HL-60 (cell line): ENCODE measurements at regions not wholly inside any gene's neighbourhood (a gene's known extent, or its start where the extent isn't known, plus 50 kb on each side); places are given as distances from the start of the nearest gene placed in this dataset.
A peak's percentile ranks its signal among the peaks of the same experiment; 100 is the strongest.

Experiments
- DNase-seq, 2 experiments: peaks; one replicate each; pipeline ENCODE4 v3.0.0-alpha.2; 2010 to 2020; ENCODE audit warnings: low read depth in 1 of 2, low spot score in 1 of 2
- H3K27ac ChIP-seq: fragments of 250-450 bp; sonication (Bioruptor Pico); replicated peaks from 2 replicates; pipeline ENCODE4 v1.5.1; 2020; ENCODE audit warnings: mild to moderate bottlenecking, moderate library complexity
- H3K27me3 ChIP-seq: fragments of 250-450 bp; sonication (Bioruptor Pico); 2 replicates; pipeline ENCODE4 v1.5.1; 2021; ENCODE audit warnings: mild to moderate bottlenecking, moderate library complexity; ENCODE audit not compliant: insufficient read depth, poor library complexity, severe bottlenecking
- H3K4me3 ChIP-seq: replicated peaks from 2 replicates; pipeline ENCODE4 v1.5.1; 2011; ENCODE audit warnings: mild to moderate bottlenecking, control low read depth, low read length; ENCODE audit not compliant: insufficient read depth
- GABPA ChIP-seq: IDR thresholded peaks from 2 replicates; pipeline ENCODE4 v1.6.1; 2012; ENCODE audit warnings: low read depth
- POLR2AphosphoS5 ChIP-seq: IDR thresholded peaks from 2 replicates; pipeline ENCODE4 v1.6.1; 2012; ENCODE audit warnings: low read depth
- SPI1 ChIP-seq: IDR thresholded peaks from 2 replicates; pipeline ENCODE4 v1.6.1; 2012; ENCODE audit warnings: low read depth, mild to moderate bottlenecking, borderline replicate concordance
- TF ChIP-seq, protein P1 (sequence below): IDR thresholded peaks from 2 replicates; pipeline ENCODE4 v1.6.1; 2012; ENCODE audit warnings: low read depth; ENCODE audit not compliant: insufficient replicate concordance
- TF ChIP-seq, protein P2 (sequence below): IDR thresholded peaks from one replicate; pipeline ENCODE4 v1.5.1; 2011; ENCODE audit warnings: low read length, control low read depth, inconsistent platforms; ENCODE audit not compliant: insufficient read depth

DNA sequence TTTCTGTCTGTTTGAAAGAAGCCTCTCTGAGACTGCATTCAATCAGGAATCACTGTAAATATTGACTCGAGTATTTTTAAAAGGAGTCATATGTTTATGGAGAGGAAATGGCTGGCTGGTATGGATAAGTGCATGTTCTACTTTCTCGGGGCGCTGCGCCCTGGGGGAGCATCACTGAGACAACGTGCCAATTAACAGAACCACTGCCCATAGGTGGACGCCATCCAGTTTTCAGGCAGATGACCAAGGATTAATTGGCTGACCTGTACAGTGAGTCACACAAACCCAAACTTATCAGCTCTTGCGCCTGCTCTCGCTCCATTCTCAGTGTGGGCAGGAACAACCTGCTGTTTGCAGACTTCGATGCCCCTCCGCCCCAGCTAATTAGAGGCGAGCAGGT, 571.2 kb downstream of the QKI start:
- H3K4me3 ChIP-seq, result no peak overlapping the region
- TF ChIP-seq, protein P1, sequence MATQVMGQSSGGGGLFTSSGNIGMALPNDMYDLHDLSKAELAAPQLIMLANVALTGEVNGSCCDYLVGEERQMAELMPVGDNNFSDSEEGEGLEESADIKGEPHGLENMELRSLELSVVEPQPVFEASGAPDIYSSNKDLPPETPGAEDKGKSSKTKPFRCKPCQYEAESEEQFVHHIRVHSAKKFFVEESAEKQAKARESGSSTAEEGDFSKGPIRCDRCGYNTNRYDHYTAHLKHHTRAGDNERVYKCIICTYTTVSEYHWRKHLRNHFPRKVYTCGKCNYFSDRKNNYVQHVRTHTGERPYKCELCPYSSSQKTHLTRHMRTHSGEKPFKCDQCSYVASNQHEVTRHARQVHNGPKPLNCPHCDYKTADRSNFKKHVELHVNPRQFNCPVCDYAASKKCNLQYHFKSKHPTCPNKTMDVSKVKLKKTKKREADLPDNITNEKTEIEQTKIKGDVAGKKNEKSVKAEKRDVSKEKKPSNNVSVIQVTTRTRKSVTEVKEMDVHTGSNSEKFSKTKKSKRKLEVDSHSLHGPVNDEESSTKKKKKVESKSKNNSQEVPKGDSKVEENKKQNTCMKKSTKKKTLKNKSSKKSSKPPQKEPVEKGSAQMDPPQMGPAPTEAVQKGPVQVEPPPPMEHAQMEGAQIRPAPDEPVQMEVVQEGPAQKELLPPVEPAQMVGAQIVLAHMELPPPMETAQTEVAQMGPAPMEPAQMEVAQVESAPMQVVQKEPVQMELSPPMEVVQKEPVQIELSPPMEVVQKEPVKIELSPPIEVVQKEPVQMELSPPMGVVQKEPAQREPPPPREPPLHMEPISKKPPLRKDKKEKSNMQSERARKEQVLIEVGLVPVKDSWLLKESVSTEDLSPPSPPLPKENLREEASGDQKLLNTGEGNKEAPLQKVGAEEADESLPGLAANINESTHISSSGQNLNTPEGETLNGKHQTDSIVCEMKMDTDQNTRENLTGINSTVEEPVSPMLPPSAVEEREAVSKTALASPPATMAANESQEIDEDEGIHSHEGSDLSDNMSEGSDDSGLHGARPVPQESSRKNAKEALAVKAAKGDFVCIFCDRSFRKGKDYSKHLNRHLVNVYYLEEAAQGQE, result no peak
- no peak for TF ChIP-seq SPI1
- TF ChIP-seq GABPA, result no peak
- no peak for TF ChIP-seq POLR2AphosphoS5
- TF ChIP-seq, protein P2, sequence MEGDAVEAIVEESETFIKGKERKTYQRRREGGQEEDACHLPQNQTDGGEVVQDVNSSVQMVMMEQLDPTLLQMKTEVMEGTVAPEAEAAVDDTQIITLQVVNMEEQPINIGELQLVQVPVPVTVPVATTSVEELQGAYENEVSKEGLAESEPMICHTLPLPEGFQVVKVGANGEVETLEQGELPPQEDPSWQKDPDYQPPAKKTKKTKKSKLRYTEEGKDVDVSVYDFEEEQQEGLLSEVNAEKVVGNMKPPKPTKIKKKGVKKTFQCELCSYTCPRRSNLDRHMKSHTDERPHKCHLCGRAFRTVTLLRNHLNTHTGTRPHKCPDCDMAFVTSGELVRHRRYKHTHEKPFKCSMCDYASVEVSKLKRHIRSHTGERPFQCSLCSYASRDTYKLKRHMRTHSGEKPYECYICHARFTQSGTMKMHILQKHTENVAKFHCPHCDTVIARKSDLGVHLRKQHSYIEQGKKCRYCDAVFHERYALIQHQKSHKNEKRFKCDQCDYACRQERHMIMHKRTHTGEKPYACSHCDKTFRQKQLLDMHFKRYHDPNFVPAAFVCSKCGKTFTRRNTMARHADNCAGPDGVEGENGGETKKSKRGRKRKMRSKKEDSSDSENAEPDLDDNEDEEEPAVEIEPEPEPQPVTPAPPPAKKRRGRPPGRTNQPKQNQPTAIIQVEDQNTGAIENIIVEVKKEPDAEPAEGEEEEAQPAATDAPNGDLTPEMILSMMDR, result no peak
- no peaks in the 10 kb centered on the region for H3K27me3 ChIP-seq
- H3K27ac ChIP-seq, result no peak overlapping the region
- DNase-seq, result no peak

DNA sequence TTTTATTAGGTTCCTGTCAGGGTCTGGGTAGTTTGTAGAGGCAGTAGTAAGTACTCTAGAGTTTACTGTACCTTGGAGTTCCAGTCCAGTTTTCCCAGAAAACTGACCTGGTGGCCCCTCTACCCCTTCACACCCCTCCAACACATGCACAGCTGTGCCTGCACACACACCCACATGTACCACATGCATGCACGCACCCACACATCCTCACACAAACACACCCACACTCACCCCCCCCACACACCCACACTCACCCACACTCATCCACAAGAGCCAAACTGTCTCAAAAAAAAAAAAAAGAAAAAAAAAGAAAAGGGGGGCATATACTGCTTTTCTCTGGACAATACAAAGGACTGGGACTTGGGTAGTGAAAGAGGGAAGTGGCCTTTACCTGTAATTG, 570.5 kb downstream of the QKI start:
- Histone ChIP-seq H3K27me3 (no peaks in the 10 kb centered on the region), H3K27ac (no peak overlapping the region), H3K4me3 (no peak overlapping the region)
- no peak for DNase-seq
- TF ChIP-seq POLR2AphosphoS5 (no peak), GABPA (no peak)

DNA sequence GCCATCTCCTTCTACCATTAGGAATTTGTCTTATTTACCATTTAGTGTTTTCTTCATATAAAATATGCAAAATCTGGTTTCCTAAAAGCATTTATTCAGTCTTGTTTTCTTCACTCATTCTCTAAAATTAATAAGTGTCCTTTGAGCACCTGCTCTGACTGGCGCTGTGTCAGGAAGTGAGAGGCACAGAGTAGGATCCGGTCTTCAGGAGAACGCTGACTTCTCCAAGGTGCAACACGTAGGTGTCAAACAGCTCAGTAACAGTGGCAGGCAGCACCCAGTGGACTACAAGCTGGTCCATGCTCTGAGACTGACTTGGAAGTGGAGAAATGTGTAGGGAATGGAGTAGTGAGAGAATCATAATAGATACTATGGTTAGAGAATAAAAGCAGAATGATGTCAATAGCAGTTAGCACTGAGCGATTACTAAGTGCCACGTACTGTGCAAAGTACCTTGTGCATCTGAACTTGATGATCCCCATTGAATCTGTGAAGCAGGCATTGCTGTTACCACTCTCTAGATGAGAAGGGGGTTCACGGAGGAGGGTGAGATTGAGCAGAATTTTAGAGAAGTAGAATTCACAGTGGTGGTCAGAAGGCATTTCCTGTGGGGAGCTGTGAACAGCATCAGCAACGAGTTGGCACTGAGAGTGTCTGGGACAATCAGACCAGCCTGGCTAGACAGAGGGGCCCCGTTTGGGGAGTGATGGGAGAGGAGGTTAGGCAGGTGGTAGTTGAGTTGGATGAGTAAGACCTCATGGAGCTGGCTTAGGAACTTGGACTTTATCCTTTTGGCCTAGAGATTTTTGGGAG, 569.8 kb downstream of the QKI start:
- no peak for TF ChIP-seq SPI1
- TF ChIP-seq, protein P2, result no peak
- no peak for TF ChIP-seq POLR2AphosphoS5
- Histone ChIP-seq H3K27ac (no peak overlapping the region), H3K4me3 (no peak overlapping the region), H3K27me3 (no peaks in the 10 kb centered on the region)
- peak in 1 of 2 experiments; percentile 37 for DNase-seq

DNA sequence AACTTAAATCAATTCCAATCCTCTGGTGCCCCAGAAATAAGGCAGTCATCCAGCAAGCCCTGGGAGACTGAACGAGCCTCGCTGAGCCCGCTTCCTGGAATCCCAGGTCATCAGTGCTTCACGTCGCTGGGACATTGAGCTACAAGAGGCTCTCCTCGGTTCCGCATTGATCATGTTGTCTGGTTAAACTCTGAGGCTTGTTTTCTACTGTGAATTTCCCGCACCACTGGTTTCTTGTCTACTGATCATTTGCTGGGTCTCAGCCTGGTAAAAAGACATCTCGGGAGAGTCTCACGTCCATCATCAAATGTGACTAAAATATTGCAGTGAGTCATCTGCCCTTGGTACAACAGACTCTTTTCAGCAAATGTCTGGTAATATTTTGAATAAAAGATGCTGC, 569.2 kb downstream of the QKI start:
- DNase-seq, result no peak
- Histone ChIP-seq H3K27me3 (no peaks in the 10 kb centered on the region), H3K4me3 (no peak overlapping the region), H3K27ac (no peak overlapping the region)
- TF ChIP-seq SPI1 (no peak), POLR2AphosphoS5 (no peak), GABPA (no peak)
- TF ChIP-seq, protein P1, result no peak
- TF ChIP-seq, protein P2, result no peak
